ENCODE measurements at regions not wholly inside any gene's neighbourhood (a gene's known extent, or its start where the extent isn't known, plus 50 kb on each side); places are given as distances from the start of the nearest gene placed in this dataset.
"Not testable (repeated sequence)": the region's sequence is repeated elsewhere in the genome, so short reads cannot be mapped to it uniquely, and the experiment has no call there.

DNA sequence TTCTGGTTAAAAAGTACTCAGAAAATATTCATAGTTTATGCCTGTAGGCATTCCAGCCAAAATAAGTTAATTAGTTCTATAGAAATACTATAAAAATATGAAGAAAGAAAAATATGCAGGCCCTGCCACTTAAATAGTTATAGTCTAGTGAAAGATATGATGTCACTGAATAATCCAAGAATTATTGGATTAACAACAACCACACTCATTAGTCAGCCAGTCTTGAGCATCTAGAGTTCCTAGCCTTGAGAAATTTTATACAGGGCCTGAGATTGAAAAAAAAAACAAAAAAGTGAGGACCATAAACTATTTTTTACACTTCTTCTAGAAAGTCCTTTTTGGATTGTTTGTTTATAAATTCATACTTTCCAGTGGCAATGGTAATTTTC, 823.0 kb downstream of the FAT4 start:
- intact Hi-C loops (cut with micrococcal nuclease), result no loop called here
- CTCF ChIA-PET, result no interaction called here
- H3K9me3 Mint-ChIP-seq, result peaks cover 6% of the 10 kb centered on the region
- no peaks in the 10 kb centered on the region for H3K4me1 Mint-ChIP-seq (ENCODE audit: low read depth)
- no peak overlapping the region for H3K27ac Mint-ChIP-seq
- no peak for DNase-seq
- no peaks in the 10 kb centered on the region for H3K27me3 Mint-ChIP-seq (ENCODE audit: low read depth)
- H3K36me3 Mint-ChIP-seq (ENCODE audit: low read depth), result no peaks in the 10 kb centered on the region
- no peak overlapping the region for H3K4me3 Mint-ChIP-seq

DNA sequence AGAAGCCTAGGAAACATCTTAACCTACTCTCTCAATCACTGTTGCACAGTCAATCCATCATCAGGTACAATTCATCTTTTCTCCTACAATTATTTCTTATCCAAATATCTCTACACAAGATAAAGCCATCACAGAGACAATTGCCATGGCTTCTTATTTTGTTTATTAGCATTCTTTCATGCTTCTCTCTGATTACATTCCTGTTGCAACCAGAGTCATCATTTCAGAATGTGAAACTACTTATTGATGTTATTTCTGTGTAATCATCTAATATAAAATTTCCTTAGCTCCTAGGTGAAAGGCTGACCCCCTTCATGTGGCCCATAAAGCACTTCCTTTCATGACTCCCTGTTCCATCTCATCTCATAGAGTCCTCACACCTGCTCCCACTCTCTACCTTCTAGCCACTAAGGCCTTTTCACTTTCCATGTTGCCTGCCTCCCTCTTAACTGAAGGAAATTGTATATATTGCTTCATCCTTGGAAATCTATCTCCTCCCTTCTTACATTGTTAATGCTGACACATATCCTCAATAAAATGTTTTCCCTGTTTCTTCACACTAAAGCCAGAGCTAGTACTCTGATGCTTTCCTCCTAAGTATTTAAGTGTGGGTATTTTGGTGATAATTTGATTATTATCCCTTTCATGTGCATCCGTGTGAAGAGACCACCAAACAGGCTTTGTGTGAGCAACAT, 829.9 kb downstream of the FAT4 start:
- Mint-ChIP-seq H3K27me3 (ENCODE audit: low read depth) (no peaks in the 10 kb centered on the region), H3K4me1 (ENCODE audit: low read depth) (no peaks in the 10 kb centered on the region), H3K27ac (no peak overlapping the region), H3K36me3 (ENCODE audit: low read depth) (no peaks in the 10 kb centered on the region), H3K4me3 (no peak overlapping the region), H3K9me3 (peaks cover 4% of the 10 kb centered on the region)
- CTCF ChIA-PET, result no interaction called here
- intact Hi-C loops (cut with micrococcal nuclease), result no loop called here
- DNase-seq, result no peak

DNA sequence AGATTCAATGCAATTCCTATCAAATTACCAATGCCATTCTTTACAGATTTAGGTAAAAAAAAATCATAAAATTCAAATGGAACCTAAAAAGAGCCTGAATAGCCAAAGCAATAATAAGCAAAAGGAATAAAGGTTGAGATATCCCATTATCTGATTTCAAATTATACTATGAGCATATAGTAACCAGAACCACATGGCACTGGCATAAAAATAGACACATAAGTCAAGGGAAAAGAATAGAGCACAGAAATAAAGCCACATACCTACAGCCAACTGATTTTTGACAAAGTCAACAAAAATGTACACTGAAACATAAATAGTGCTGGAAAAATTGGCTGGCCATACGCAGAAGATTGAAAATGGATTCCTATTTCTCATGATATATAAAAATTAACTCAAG, 853.7 kb downstream of the FAT4 start:
- Mint-ChIP-seq H3K36me3 (ENCODE audit: low read depth) (no peaks in the 10 kb centered on the region), H3K27me3 (ENCODE audit: low read depth) (no peaks in the 10 kb centered on the region), H3K9me3 (peaks cover 3% of the 10 kb centered on the region), H3K27ac (no peak overlapping the region), H3K4me3 (no peak overlapping the region), H3K4me1 (ENCODE audit: low read depth) (no peaks in the 10 kb centered on the region)
- no peak for DNase-seq
- intact Hi-C loops (cut with micrococcal nuclease), result no loop called here
- CTCF ChIA-PET, result no interaction called here

DNA sequence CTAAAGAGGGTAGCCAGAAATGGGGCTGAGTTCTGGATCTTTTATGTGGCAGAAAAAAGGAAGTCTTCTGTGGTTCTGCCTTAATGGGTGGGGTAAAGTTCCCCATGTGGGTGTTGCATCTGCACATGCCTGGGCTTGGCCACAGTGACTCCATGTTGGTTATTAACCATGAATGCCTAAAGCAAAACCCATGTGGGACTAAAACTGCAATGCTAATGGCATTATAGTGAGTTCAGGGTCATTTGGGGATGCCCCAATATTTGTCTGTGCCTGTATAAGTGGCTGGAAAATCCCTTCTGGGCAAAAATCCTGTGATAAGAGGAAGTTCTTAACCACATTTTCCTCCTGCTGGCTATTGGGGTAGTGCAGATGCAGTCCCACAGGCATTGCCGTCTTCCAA, 857.4 kb downstream of the FAT4 start:
- Mint-ChIP-seq H3K36me3 (ENCODE audit: low read depth) (no peaks in the 10 kb centered on the region), H3K27me3 (ENCODE audit: low read depth) (no peaks in the 10 kb centered on the region), H3K4me1 (ENCODE audit: low read depth) (no peaks in the 10 kb centered on the region), H3K27ac (no peak overlapping the region), H3K9me3 (peaks cover 5% of the 10 kb centered on the region), H3K4me3 (no peak overlapping the region)
- DNase-seq, result no peak
- intact Hi-C loops (cut with micrococcal nuclease), result no loop called here
- CTCF ChIA-PET, result no interaction called here

DNA sequence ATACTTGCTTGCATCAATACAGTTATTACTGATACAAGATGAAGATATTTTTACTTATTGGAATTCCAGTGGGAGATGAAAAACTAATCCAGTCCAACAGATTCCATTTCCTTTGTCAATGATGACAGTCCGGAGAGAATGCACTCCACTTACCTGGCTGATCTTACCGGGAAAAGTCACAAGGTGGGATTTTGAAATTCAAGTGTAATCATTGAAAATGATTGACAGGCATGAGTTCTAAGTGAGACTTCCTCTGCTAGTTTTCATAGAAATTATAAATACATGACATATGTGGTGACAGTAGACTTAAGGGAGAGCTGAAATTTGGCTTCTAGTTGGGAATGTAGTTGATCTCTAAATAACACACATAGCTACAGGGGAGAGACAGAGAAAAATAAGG, 859.9 kb downstream of the FAT4 start:
- peaks cover 4% of the 10 kb centered on the region for H3K9me3 Mint-ChIP-seq
- H3K4me3 Mint-ChIP-seq, result no peak overlapping the region
- intact Hi-C loops (cut with micrococcal nuclease), result no loop called here
- DNase-seq, result no peak
- H3K36me3 Mint-ChIP-seq (ENCODE audit: low read depth), result no peaks in the 10 kb centered on the region
- CTCF ChIA-PET, result no interaction called here
- no peaks in the 10 kb centered on the region for H3K4me1 Mint-ChIP-seq (ENCODE audit: low read depth)
- no peaks in the 10 kb centered on the region for H3K27me3 Mint-ChIP-seq (ENCODE audit: low read depth)
- H3K27ac Mint-ChIP-seq, result no peak overlapping the region

DNA sequence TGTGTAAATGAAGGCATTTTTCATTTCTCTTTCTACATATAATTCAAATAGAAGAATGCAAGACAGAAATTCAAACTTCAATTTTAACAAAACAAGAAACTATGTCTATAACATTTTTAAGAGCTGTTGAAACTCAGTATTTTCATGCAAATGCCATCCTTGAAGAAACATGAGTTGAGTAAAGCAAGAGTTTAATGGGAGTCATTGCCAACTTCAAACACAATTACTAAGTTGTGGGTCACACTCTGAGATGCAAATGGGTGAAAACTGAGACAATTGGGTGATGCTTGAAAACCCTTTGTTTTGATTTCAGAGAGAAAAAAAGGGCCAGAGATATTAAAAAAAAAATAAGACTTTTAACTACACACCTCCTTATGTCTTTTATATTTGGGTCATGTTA, 865.9 kb downstream of the FAT4 start:
- intact Hi-C loops (cut with micrococcal nuclease), result no loop called here
- no peaks in the 10 kb centered on the region for H3K27me3 Mint-ChIP-seq (ENCODE audit: low read depth)
- H3K9me3 Mint-ChIP-seq, result peaks cover 11% of the 10 kb centered on the region
- no peak for DNase-seq
- no peak overlapping the region for H3K27ac Mint-ChIP-seq
- H3K36me3 Mint-ChIP-seq (ENCODE audit: low read depth), result no peaks in the 10 kb centered on the region
- H3K4me1 Mint-ChIP-seq (ENCODE audit: low read depth), result no peaks in the 10 kb centered on the region
- CTCF ChIA-PET, result no interaction called here
- H3K4me3 Mint-ChIP-seq, result no peak overlapping the region

DNA sequence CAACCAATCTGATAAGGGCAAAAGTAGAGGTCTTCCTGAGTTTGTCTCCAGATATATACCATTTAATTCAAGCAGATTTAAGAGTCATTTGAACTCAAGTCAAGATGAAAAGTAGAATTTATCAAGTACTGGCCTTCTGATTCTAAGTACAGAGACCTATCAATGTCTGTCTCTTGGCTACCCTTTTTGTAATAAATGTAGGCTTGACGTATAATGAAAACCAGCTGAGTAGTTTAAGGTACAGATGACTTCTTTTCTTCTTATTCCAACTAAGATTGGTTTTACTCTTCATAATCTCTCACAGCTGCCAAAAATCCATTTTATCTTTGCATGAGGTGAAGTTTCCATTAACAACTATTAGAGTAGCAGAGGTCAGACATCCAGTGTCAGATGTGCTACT, 867.6 kb downstream of the FAT4 start:
- H3K27me3 Mint-ChIP-seq (ENCODE audit: low read depth), result no peaks in the 10 kb centered on the region
- intact Hi-C loops (cut with micrococcal nuclease), result no loop called here
- no peaks in the 10 kb centered on the region for H3K36me3 Mint-ChIP-seq (ENCODE audit: low read depth)
- H3K4me1 Mint-ChIP-seq (ENCODE audit: low read depth), result no peaks in the 10 kb centered on the region
- H3K9me3 Mint-ChIP-seq, result peaks cover 6% of the 10 kb centered on the region
- CTCF ChIA-PET, result no interaction called here
- no peak for DNase-seq
- no peak overlapping the region for H3K27ac Mint-ChIP-seq
- no peak overlapping the region for H3K4me3 Mint-ChIP-seq

DNA sequence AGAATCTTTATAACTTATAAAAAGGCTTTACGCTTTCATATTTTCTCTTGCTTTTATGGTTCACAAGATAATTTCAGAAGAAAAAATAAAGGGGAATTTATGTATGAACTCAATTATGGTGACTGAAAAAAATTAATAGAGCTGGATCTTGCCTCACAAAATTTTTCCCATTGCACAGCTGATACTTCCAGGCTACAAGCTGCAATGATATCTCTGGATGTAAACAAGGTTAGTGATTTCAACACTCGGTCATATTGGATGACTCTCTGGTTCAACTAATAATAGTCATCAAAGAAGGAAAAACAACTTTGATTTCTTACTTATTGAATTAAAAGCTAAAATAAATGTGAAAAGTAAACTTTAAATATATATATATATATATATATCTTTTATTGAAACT, 868.0 kb downstream of the FAT4 start:
- intact Hi-C loops (cut with micrococcal nuclease), result no loop called here
- Mint-ChIP-seq H3K27me3 (ENCODE audit: low read depth) (no peaks in the 10 kb centered on the region), H3K9me3 (peaks cover 6% of the 10 kb centered on the region), H3K4me3 (no peak overlapping the region), H3K27ac (no peak overlapping the region), H3K36me3 (ENCODE audit: low read depth) (no peaks in the 10 kb centered on the region), H3K4me1 (ENCODE audit: low read depth) (no peaks in the 10 kb centered on the region)
- CTCF ChIA-PET, result no interaction called here
- no peak for DNase-seq

DNA sequence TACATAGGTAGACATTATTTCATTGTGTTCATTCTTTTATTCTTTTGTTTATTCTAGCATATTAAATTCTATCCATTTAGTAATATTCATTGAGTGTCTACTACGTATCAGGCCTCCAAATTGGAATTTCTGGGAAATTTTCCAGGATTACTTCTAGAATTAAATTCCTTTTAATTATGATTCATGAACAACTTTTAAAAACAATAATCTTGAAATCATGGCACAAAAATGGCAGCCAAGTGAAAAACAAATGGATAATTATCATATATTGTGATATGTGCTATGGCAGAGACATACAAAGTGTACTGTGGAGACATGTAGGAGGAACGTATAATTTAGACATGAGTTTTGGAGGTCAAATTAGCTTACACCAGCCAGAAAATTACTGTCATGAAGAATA, 868.5 kb downstream of the FAT4 start:
- H3K36me3 Mint-ChIP-seq (ENCODE audit: low read depth), result no peaks in the 10 kb centered on the region
- intact Hi-C loops (cut with micrococcal nuclease), result no loop called here
- CTCF ChIA-PET, result no interaction called here

DNA sequence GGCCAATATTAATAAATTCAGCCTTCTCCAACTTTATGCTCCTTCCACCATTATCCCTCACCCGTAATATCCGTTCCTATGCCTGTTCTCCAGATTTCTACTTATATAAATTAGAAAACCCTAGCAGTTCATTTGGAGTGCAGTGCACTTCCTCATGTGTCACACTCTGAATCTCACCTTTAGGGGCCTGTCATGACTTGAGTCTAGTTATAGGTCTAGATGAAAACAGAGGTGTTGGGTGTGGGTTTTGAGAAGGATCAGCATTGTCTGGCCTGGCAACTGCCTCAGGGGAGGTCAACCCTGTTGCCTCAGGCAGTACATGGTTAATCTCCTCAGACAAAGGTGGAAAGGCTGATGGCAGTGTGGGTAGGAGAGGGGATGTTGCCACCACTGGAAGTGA, 876.8 kb downstream of the FAT4 start:
- Mint-ChIP-seq H3K4me1 (ENCODE audit: low read depth) (no peaks in the 10 kb centered on the region), H3K27me3 (ENCODE audit: low read depth) (no peaks in the 10 kb centered on the region), H3K4me3 (no peak overlapping the region), H3K27ac (no peak overlapping the region), H3K36me3 (ENCODE audit: low read depth) (no peaks in the 10 kb centered on the region), H3K9me3 (peaks cover 8% of the 10 kb centered on the region)
- CTCF ChIA-PET, result no interaction called here
- intact Hi-C loops (cut with micrococcal nuclease), result no loop called here
- no peak for DNase-seq

More for the DNA sequence above, 868.5 kb downstream of the FAT4 start:
- Mint-ChIP-seq H3K27me3 (ENCODE audit: low read depth) (no peaks in the 10 kb centered on the region), H3K4me1 (ENCODE audit: low read depth) (no peaks in the 10 kb centered on the region), H3K4me3 (no peak overlapping the region), H3K27ac (no peak overlapping the region), H3K9me3 (peaks cover 6% of the 10 kb centered on the region)
- no peak for DNase-seq

DNA sequence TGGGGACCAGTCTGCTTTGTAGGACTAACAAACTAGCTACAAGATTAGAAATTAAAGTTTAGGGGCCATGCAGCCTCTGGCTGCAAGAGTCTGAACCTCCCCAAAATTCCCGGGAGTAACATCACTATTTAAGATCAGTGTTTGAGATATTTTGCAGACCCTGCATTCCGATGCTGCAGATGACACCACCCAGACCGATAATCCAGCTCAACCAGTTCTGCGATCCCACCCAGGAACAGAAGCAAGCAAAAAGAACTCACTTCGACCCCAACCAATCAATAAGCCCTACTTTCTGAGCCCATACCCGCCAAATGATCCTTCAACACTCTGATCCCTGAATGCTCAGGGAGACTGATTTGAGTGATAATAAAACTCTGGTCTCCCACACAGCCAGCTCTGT, 877.8 kb downstream of the FAT4 start:
- CTCF ChIA-PET, result no interaction called here
- Mint-ChIP-seq H3K27me3 (ENCODE audit: low read depth) (no peaks in the 10 kb centered on the region), H3K27ac (peak overlapping the region; percentile 30), H3K4me3 (no peak overlapping the region), H3K9me3 (peaks cover 8% of the 10 kb centered on the region), H3K4me1 (ENCODE audit: low read depth) (no peaks in the 10 kb centered on the region), H3K36me3 (ENCODE audit: low read depth) (no peaks in the 10 kb centered on the region)
- intact Hi-C loops (cut with micrococcal nuclease), result no loop called here
- DNase-seq, result no peak

DNA sequence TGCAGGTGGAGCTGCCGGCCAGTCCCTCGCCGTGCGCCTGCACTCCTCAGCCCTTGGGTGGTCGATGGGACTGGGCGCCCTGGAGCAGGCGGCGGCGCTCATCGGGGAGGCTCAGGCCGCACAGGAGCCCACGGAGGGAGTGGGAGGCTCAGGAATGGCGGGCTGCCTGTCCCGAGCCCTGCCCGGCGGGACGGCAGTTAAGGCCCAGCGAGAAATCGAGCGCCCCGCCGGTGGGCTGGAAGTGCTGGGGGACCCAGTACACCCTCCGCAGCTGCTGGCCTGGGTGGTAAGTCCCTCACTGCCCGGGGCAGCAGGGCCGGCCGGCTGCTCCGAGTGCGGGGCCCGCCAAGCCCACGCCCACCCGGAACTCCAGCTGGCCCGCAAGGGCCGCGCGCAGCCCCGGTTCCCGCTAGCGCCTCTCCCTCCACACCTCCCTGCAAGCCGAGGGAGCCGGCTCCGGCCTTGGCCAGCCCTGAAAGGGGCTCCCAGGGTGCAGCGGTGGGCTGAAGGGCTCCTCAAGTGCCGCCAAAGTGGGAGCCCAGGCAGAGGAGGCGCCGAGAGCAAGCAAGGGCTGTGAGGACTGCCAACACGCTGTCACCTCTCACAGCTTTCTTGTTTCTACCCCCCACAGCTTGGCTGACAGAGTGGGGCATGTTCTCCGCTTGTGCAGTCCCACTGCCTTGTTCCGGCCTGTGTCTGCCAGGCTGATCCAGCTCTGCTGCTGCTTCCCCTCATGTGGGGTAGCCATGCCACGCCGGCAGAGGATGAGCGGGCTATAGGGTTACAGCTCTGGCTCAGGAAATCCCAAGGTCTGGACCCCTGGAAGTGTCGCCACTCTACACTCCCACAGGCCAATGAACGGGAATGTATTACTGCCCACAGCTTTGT, 886.7 kb downstream of the FAT4 start:
- H3K4me3 Mint-ChIP-seq; H3K4me1 Mint-ChIP-seq (ENCODE audit: low read depth); H3K27ac Mint-ChIP-seq; CTCF ChIA-PET; intact Hi-C loops (cut with micrococcal nuclease); H3K27me3 Mint-ChIP-seq (ENCODE audit: low read depth); H3K9me3 Mint-ChIP-seq; DNase-seq; H3K36me3 Mint-ChIP-seq (ENCODE audit: low read depth): not testable (repeated sequence)

DNA sequence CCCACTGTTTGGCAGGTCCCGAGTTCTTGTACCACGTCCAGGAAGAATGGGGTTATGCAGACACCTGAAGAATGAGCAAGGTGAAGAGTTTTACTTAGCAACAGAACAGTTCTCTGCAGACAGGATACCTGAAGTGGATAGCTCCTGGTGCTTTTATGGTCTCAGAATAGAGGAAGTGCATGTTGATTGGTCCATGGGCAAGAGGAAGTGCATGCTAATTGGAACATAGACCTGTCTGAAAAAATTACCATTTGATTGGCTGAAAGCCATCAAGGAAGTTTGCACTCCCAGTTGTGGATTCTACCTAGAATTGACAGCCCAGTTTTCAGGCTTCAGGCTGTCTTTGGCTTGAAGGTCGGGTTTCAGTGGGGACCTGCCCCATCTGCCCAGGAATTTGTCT, 887.5 kb downstream of the FAT4 start:
- no peaks in the 10 kb centered on the region for H3K4me1 Mint-ChIP-seq (ENCODE audit: low read depth)
- no peaks in the 10 kb centered on the region for H3K36me3 Mint-ChIP-seq (ENCODE audit: low read depth)
- CTCF ChIA-PET, result no interaction called here
- no peak overlapping the region for H3K27ac Mint-ChIP-seq
- no peaks in the 10 kb centered on the region for H3K27me3 Mint-ChIP-seq (ENCODE audit: low read depth)
- H3K4me3 Mint-ChIP-seq, result no peak overlapping the region
- intact Hi-C loops (cut with micrococcal nuclease), result no loop called here
- peaks cover 4% of the 10 kb centered on the region for H3K9me3 Mint-ChIP-seq
- no peak for DNase-seq
